COLO829 (cell line): ENCODE measurements at regions not wholly inside any gene's neighbourhood (a gene's known extent, or its start where the extent isn't known, plus 50 kb on each side); places are given as distances from the start of the nearest gene placed in this dataset.

Experiments
- DNase-seq: peaks from one replicate; pipeline ENCODE4 v3.0.0; 2012; ENCODE audit warnings: low spot score

GRCh38 chr12:87793131-87793530 lies 236.1 kb downstream of the C12orf50 start:
- no peak for DNase-seq

GRCh38 chr12:87784350-87784749 lies 244.9 kb downstream of the C12orf50 start:
- peak; percentile 18 for DNase-seq

- no peak for DNase-seq
Measured at GRCh38 chr12:87783467-87783866, 245.7 kb downstream of the C12orf50 start.

- DNase-seq, result no peak
Measured at GRCh38 chr12:87782838-87783237, 246.4 kb downstream of the C12orf50 start.

GRCh38 chr12:87779858-87780498 lies 249.2 kb downstream of the C12orf50 start:
- DNase-seq, result no peak

GRCh38 chr12:87779016-87779415 lies 250.2 kb downstream of the C12orf50 start:
- no peak for DNase-seq

- no peak for DNase-seq
Measured at GRCh38 chr12:87778065-87778464, 251.1 kb downstream of the C12orf50 start.

- DNase-seq, result no peak
Measured at GRCh38 chr12:87775784-87776183, 253.4 kb downstream of the C12orf50 start.

GRCh38 chr12:87775051-87775450 lies 254.2 kb downstream of the C12orf50 start:
- DNase-seq, result no peak

- no peak for DNase-seq
Measured at GRCh38 chr12:87772401-87772800, 256.8 kb downstream of the C12orf50 start.

- no peak for DNase-seq
Measured at GRCh38 chr12:87768501-87769287, 260.5 kb downstream of the C12orf50 start.

GRCh38 chr12:87766044-87766443 lies 263.2 kb downstream of the C12orf50 start:
- DNase-seq, result no peak

- DNase-seq, result no peak
Measured at GRCh38 chr12:87760943-87761342, 268.3 kb downstream of the C12orf50 start.

- no peak for DNase-seq
Measured at GRCh38 chr12:87758271-87758670, 270.9 kb downstream of the C12orf50 start.

GRCh38 chr12:87756721-87757120 lies 272.5 kb downstream of the C12orf50 start:
- DNase-seq, result no peak

GRCh38 chr12:87756111-87756510 lies 273.1 kb downstream of the C12orf50 start:
- DNase-seq, result no peak

- no peak for DNase-seq
Measured at GRCh38 chr12:87728931-87729593, 300.1 kb downstream of the C12orf50 start.

GRCh38 chr12:87720967-87721366 lies 308.2 kb downstream of the C12orf50 start:
- DNase-seq, result no peak

GRCh38 chr12:87704374-87704773 lies 324.8 kb downstream of the C12orf50 start:
- no peak for DNase-seq

GRCh38 chr12:87690236-87690810 lies 338.9 kb downstream of the C12orf50 start:
- no peak for DNase-seq

GRCh38 chr12:87689196-87689595 lies 340.0 kb downstream of the C12orf50 start:
- no peak for DNase-seq

GRCh38 chr12:87687362-87687761 lies 341.8 kb downstream of the C12orf50 start:
- DNase-seq, result no peak

GRCh38 chr12:87685696-87686095 lies 343.5 kb downstream of the C12orf50 start:
- no peak for DNase-seq
